Erythroblast (primary cell): ENCODE measurements at regions not wholly inside any gene's neighbourhood (a gene's known extent, or its start where the extent isn't known, plus 50 kb on each side); places are given as distances from the start of the nearest gene placed in this dataset.

Source experiments
- GATA1 ChIP-seq: IDR thresholded peaks from 2 replicates; pipeline ENCODE4 v1.6.1; 2011; ENCODE audit warnings: low read depth, mild to moderate bottlenecking, control low read depth, low read length, moderate library complexity
- POLR2A ChIP-seq: IDR thresholded peaks from 2 replicates; pipeline ENCODE4 v1.6.1; 2011; ENCODE audit warnings: mild to moderate bottlenecking, low read length

- TF ChIP-seq POLR2A, result no peak
- TF ChIP-seq GATA1, result no peak
Measured at GRCh38 chr17:77564278-77564920, 394.1 kb upstream of the TNRC6C start.
